PC-9 (cell line): ENCODE measurements at regions not wholly inside any gene's neighbourhood (a gene's known extent, or its start where the extent isn't known, plus 50 kb on each side); places are given as distances from the start of the nearest gene placed in this dataset.

Experiments used
- BruUV-seq: library from RNA; stranded (reverse); fragments of 400-500 nt; replicated peaks from 2 replicates; lab custom pipeline; 2021; lab: Mats Ljungman, UMichigan
- CTCF ChIA-PET: fragments of 300-600 bp; sonication (Branson Sonifier 250); formaldehyde crosslinking; loops from one replicate; lab custom pipeline; 2022; ENCODE audit warnings: antibody characterized with exemption; lab: Charles Lee
- POLR2A ChIA-PET: fragments of 300-600 bp; sonication (Branson Sonifier 250); formaldehyde crosslinking; loops from one replicate; lab custom pipeline; 2022; ENCODE audit warnings: antibody characterized with exemption; ENCODE audit not compliant: unreplicated experiment; lab: Charles Lee
- DNase-seq, 2 experiments: peaks; one replicate each; pipeline versions ENCODE4 v3.0.0 to v3.0.0-alpha.2; 2015 to 2022; ENCODE audit warnings: mixed read lengths in 1 of 2
- H2AFZ ChIP-seq: fragments of 200-600 bp; sonication (generic); 2 replicates; pipeline ENCODE4 v1.8.1; 2017; ENCODE audit warnings: antibody characterized with exemption
- H3F3A ChIP-seq: fragments of 200-600 bp; sonication (generic); 2 replicates; pipeline ENCODE4 v1.8.1; 2017; ENCODE audit warnings: antibody characterized with exemption, mild to moderate bottlenecking, low read depth; ENCODE audit not compliant: insufficient read depth
- H3K27ac ChIP-seq: fragments of 200-600 bp; sonication (generic); 2 replicates; pipeline ENCODE4 v1.6.1; 2016; ENCODE audit warnings: mixed run types
- H3K27me3 ChIP-seq: fragments of 200-600 bp; sonication (generic); 2 replicates; pipeline ENCODE4 v1.6.1; 2016; ENCODE audit warnings: low read depth, mixed run types; ENCODE audit not compliant: insufficient read depth
- H3K36me3 ChIP-seq: fragments of 200-600 bp; sonication (generic); 2 replicates; pipeline ENCODE4 v1.6.1; 2016; ENCODE audit warnings: low read depth, mixed run types
- H3K4me1 ChIP-seq: fragments of 200-600 bp; sonication (generic); replicated peaks from 2 replicates; pipeline ENCODE4 v1.6.1; 2016; ENCODE audit warnings: mixed run types; ENCODE audit not compliant: insufficient read depth
- H3K4me2 ChIP-seq: fragments of 200-600 bp; sonication (generic); 2 replicates; pipeline ENCODE4 v1.6.1; 2017; ENCODE audit warnings: mixed run types
- H3K4me3 ChIP-seq: fragments of 200-600 bp; sonication (generic); 2 replicates; pipeline ENCODE4 v1.6.1; 2016; ENCODE audit warnings: mixed run types
- H3K79me2 ChIP-seq: fragments of 200-600 bp; sonication (generic); 2 replicates; pipeline ENCODE4 v1.6.1; 2017; ENCODE audit warnings: low read depth, mixed run types
- H3K9me2 ChIP-seq: fragments of 200-600 bp; sonication (generic); 2 replicates; pipeline ENCODE4 v1.8.1; 2017; ENCODE audit warnings: mild to moderate bottlenecking; ENCODE audit not compliant: insufficient read depth
- H3K9me3 ChIP-seq: fragments of 200-600 bp; sonication (generic); 2 replicates; pipeline ENCODE4 v1.8.1; 2016; ENCODE audit warnings: low read depth; ENCODE audit not compliant: insufficient read depth
- H4K20me1 ChIP-seq: fragments of 200-600 bp; sonication (generic); 2 replicates; pipeline ENCODE4 v1.8.1; 2017; ENCODE audit not compliant: insufficient read depth
- CTCF ChIP-seq: fragments of 200-600 bp; sonication (generic); conservative IDR thresholded peaks from 2 replicates; pipeline ENCODE4 v1.6.1; 2017; ENCODE audit warnings: mixed run types, antibody characterized with exemption, mild to moderate bottlenecking, moderate library complexity
- EZH2 ChIP-seq: fragments of 200-600 bp; sonication (generic); IDR thresholded peaks from 2 replicates; pipeline ENCODE4 v1.8.0; 2017; ENCODE audit warnings: antibody characterized with exemption, low read depth
- intact Hi-C: fragments of 100-400 bp; cut with micrococcal nuclease; formaldehyde crosslinking; loops from one replicate; pipeline ENCODE4 v1.10.0; 2022; ENCODE audit not compliant: unreplicated experiment

- BruUV-seq: no TSS peak
- Histone ChIP-seq H3K9me3 (no peaks in the 10 kb centered on the region), H3K27me3 (no peaks in the 10 kb centered on the region), H3K79me2 (no peaks in the 10 kb centered on the region), H3K9me2 (no peaks in the 10 kb centered on the region), H3K4me1 (no peaks in the 10 kb centered on the region), H3K4me3 (no peak overlapping the region), H2AFZ (no peak overlapping the region), H4K20me1 (no peaks in the 10 kb centered on the region), H3K27ac (no peak overlapping the region), H3F3A (no peaks in the 10 kb centered on the region), H3K36me3 (no peaks in the 10 kb centered on the region), H3K4me2 (no peak overlapping the region)
- TF ChIP-seq EZH2 (no peak), CTCF (no peak)
- no peak for DNase-seq
- ChIA-PET CTCF (no interaction called here), POLR2A (no interaction called here)
- intact Hi-C loops: no loop called here
Observed at GRCh38 chr5:42217791-42218190, 205.4 kb upstream of the GHR start.

- intact Hi-C loops: no loop called here
- BruUV-seq: no TSS peak
- H3F3A ChIP-seq: no peaks in the 10 kb centered on the region
Observed at GRCh38 chr5:42225009-42225408, 198.2 kb upstream of the GHR start.

GRCh38 chr5:42228279-42228678 is 195.0 kb upstream of the GHR start:
- POLR2A ChIA-PET: no interaction called here
- intact Hi-C loops: no loop called here
- no peak overlapping the region for H3K4me2 ChIP-seq

More at GRCh38 chr5:42225009-42225408, 198.2 kb upstream of the GHR start:
- no peak overlapping the region for H2AFZ ChIP-seq
- H3K27me3 ChIP-seq: no peaks in the 10 kb centered on the region
- no peaks in the 10 kb centered on the region for H3K9me3 ChIP-seq
- no peak overlapping the region for H3K27ac ChIP-seq
- H3K4me2 ChIP-seq: no peak overlapping the region
- ChIA-PET CTCF (no interaction called here), POLR2A (no interaction called here)
- no peaks in the 10 kb centered on the region for H3K36me3 ChIP-seq
- H3K4me1 ChIP-seq: no peaks in the 10 kb centered on the region
- no peaks in the 10 kb centered on the region; the same call in 1 of the 2 replicates for H4K20me1 ChIP-seq
- TF ChIP-seq EZH2 (no peak), CTCF (no peak)
- no peaks in the 10 kb centered on the region for H3K79me2 ChIP-seq
- no peak for DNase-seq
- H3K4me3 ChIP-seq: no peak overlapping the region
- no peaks in the 10 kb centered on the region; the same call in 1 of the 2 replicates for H3K9me2 ChIP-seq

More at GRCh38 chr5:42228279-42228678, 195.0 kb upstream of the GHR start:
- CTCF ChIA-PET: no interaction called here
- no peaks in the 10 kb centered on the region for H3K79me2 ChIP-seq
- no peaks in the 10 kb centered on the region for H3K36me3 ChIP-seq
- TF ChIP-seq EZH2 (no peak), CTCF (no peak)
- H3K4me1 ChIP-seq: no peaks in the 10 kb centered on the region
- H3K27ac ChIP-seq: no peak overlapping the region
- H3K27me3 ChIP-seq: no peaks in the 10 kb centered on the region
- H4K20me1 ChIP-seq: no peaks in the 10 kb centered on the region
- H3K4me3 ChIP-seq: no peak overlapping the region
- DNase-seq: no peak
- H3K9me3 ChIP-seq: no peaks in the 10 kb centered on the region
- H3K9me2 ChIP-seq: no peaks in the 10 kb centered on the region; the same call in 1 of the 2 replicates
- no peaks in the 10 kb centered on the region for H3F3A ChIP-seq
- BruUV-seq: no TSS peak
- H2AFZ ChIP-seq: no peak overlapping the region
